Lower leg skin (tissue), 4 donors: ENCODE measurements at regions not wholly inside any gene's neighbourhood (a gene's known extent, or its start where the extent isn't known, plus 50 kb on each side); places are given as distances from the start of the nearest gene placed in this dataset.
"Not testable (repeated sequence)": the region's sequence is repeated elsewhere in the genome, so short reads cannot be mapped to it uniquely, and the experiment has no call there.

Experiments used
- DNase-seq, 2 donors: peaks; one replicate each; pipeline ENCODE4 v3.0.0-alpha.2; 2019; ENCODE audit warnings: low spot score in 2 of 2
- H3K4me3 ChIP-seq: fragments of 200-600 bp; sonication (generic); 2 replicates; pipeline ENCODE4 v1.5.1; 2017; ENCODE audit warnings: mild to moderate bottlenecking, low read depth; ENCODE audit not compliant: poor library complexity, severe bottlenecking
- POLR2A ChIP-seq, 2 donors: fragments of 450-650 bp; IDR thresholded peaks; one replicate each; pipeline ENCODE4 v1.6.1; 2016 to 2017; ENCODE audit warnings: antibody characterized with exemption in 2 of 2, mild to moderate bottlenecking in 1 of 2, moderate library complexity in 1 of 2
- WGBS, 2 donors: methylation state at CpG; one replicate each; pipeline ENCODE4 v1.1.5; 2018; 5-methylcytosine and 5-hydroxymethylcytosine counted together
- intact Hi-C: fragments of 100-400 bp; cut with DNase I; formaldehyde crosslinking; loops from one replicate; pipeline ENCODE4 v1.15.0; 2023; ENCODE audit warnings: low total_unique reads
- TF ChIP-seq, protein P1 (sequence below), 3 donors: fragments of 450-650 bp; IDR thresholded peaks; one replicate each; pipeline ENCODE4 v1.5.1; 2016; ENCODE audit warnings: antibody characterized with exemption in 3 of 3, mild to moderate bottlenecking in 3 of 3, moderate library complexity in 2 of 3

DNA sequence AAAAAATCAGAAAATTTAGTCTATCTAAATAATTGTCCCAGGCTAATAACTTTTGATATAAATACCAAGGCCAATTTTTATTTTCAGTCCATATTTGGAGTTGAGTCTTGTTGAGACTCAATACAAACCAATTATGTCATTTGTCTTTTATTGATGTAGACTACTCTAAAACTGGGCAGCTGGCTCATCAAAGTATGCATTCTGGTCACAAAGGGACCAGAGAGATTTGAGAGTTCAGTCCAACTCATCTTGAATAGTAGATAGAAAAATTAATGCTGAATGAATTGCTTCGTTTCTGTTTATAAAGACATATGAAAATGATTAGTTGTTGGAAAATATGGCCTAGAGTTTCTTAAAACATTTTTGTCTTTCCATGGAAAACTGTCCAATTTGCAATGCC is 412.5 kb upstream of the KLHL4 start:
- no peak for TF ChIP-seq POLR2A (IDR thresholded peaks at IDR 0.05)
- TF ChIP-seq, protein P1, sequence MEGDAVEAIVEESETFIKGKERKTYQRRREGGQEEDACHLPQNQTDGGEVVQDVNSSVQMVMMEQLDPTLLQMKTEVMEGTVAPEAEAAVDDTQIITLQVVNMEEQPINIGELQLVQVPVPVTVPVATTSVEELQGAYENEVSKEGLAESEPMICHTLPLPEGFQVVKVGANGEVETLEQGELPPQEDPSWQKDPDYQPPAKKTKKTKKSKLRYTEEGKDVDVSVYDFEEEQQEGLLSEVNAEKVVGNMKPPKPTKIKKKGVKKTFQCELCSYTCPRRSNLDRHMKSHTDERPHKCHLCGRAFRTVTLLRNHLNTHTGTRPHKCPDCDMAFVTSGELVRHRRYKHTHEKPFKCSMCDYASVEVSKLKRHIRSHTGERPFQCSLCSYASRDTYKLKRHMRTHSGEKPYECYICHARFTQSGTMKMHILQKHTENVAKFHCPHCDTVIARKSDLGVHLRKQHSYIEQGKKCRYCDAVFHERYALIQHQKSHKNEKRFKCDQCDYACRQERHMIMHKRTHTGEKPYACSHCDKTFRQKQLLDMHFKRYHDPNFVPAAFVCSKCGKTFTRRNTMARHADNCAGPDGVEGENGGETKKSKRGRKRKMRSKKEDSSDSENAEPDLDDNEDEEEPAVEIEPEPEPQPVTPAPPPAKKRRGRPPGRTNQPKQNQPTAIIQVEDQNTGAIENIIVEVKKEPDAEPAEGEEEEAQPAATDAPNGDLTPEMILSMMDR (IDR thresholded peaks at IDR 0.05), result no peak
- intact Hi-C loops, result no loop called here
- DNase-seq, result no peak
- 42 to 52% methylated on average over 1 of the region's 1 CpG for WGBS, 2 donors
- no peak overlapping the region for H3K4me3 ChIP-seq

DNA sequence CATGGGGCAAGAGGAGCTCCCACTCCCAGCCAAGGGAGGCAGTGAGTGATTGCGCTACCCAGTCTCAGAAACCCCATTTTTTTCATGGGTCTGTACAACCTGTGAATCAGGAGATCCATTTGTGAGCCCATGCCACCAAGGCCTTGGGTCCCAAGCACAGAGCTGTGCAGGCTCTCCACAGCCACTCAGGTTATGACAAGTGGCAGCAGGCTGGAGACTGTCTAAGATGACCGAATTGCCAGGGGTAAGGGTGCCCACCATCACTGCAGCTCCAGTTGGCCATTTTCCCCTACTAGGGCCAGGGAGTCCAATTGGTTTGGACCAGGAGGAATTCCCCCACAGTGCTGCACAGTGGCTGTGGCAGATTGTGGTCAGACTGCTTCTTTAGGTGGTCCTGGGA is 407.5 kb upstream of the KLHL4 start:
- H3K4me3 ChIP-seq, result no peak overlapping the region
- WGBS, 2 donors, result 42 to 86% methylated on average over 2 of the region's 2 CpGs
- TF ChIP-seq POLR2A (IDR thresholded peaks at IDR 0.05), result no peak
- TF ChIP-seq, protein P1 (IDR thresholded peaks at IDR 0.05), result no peak
- DNase-seq, result peak in 1 of 2 donors; percentile 56
- intact Hi-C loops, result no loop called here

DNA sequence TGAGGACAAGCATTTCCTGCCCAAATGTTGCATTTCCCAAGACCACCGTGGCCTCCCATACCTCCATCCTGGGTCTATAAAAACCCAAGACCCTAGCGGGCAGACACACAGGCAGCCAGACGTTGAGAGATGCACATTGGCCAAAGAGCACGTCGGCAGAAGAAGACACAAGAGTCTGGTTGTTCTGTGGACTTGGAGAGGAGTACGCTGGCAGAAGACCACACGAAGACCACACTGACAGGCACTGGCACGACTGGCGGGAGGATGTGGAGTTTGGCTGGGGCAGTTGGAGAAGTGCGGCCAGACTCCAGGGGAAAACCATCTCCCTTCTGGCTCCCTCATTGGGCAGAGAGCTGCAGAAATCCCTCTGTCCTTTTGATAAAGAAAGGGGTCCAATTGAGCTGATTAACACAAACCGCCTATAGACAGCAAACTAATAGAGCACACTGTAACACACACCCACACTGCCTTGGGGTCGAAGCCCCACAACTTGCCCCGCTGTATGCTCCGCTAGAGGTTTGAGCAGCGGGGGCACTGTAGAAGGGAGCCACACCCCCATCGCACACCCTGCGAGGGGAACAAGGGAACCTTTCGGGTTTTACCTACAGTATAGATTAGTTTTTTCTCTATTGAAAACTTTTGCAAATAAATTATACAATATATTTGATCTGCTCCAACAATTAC is 376.7 kb upstream of the KLHL4 start:
- H3K4me3 ChIP-seq, result no peak overlapping the region
- TF ChIP-seq, protein P1 (IDR thresholded peaks at IDR 0.05), result no peak
- no peak for TF ChIP-seq POLR2A (IDR thresholded peaks at IDR 0.05)
- intact Hi-C loops, result no loop called here
- DNase-seq, result no peak
- 72 to 92% methylated on average over 18 of the region's 18 CpGs for WGBS, 2 donors

DNA sequence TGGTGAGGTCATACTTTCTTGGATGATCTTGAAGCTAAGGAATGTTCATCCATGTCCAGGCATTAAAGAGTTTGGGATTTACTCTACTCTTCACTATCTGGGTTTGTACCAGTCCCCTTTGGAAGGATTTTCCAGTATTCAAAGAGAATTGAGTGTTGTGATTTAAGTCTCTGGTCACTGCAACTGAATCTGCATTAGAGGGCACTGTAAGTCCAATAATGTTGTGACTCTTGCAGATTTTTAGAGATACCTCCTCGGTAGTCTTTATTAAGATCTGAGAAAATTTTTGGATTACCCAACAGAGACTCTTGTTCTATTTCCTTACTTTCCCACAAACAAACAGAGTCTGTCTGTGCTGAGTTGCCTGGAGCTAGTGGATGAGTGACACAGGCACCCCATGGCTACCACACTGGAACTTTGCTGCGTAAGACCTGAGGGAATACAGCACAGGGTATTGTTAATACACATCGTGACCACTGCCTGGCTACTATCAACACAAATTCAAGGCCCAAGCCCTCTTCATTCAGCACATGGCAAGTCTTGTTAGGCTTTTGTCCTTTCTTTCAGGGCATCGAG is 357.1 kb upstream of the KLHL4 start:
- DNase-seq, result no peak
- 80 to 84% methylated on average over 4 of the region's 4 CpGs for WGBS, 2 donors
- intact Hi-C loops, result no loop called here
- TF ChIP-seq, protein P1 (IDR thresholded peaks at IDR 0.05), result no peak
- no peak for TF ChIP-seq POLR2A (IDR thresholded peaks at IDR 0.05)
- no peak overlapping the region for H3K4me3 ChIP-seq

DNA sequence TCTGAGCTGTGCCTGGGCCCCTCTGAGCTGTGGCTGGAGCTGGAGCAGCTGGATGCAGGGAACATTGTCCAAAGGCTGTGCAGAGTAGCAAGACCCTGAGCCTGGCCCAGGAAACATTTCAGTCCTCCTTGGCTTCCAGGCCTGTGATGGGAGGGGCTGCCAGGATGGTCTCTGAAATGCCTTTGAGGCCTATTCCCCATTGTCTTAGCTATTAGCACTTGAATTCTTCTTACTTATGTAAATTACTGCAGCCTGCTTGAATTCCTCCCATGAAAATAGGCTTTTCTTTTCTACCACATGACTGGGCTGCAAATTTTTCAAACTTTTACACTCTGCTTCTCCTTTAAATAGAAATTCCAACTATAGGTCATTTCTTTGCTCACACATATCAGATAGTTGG is 349.8 kb upstream of the KLHL4 start:
- H3K4me3 ChIP-seq, result no peak overlapping the region
- intact Hi-C loops, result no loop called here
- TF ChIP-seq, protein P1 (IDR thresholded peaks at IDR 0.05), result no peak
- DNase-seq, result no peak

DNA sequence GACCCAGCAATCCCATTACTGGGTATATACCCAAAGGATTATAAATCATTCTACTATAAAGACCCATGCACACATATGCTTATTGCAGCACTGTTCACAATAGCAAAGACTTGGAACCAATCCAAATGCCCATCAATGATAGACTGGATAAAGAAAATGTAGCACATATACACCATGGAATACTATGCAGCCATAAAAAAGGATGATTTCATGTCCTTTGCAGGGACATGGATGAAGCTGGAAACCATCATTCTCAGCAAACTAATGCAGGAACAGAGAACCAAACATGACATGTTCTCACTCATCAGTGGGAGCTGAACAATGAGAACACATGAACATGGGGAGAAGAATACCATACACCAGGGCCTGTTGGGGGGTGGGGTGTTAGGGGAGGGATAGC is 339.6 kb upstream of the KLHL4 start:
- DNase-seq, intact Hi-C loops, H3K4me3 ChIP-seq: not testable (repeated sequence)
